NCI-H1105 (cell line): ENCODE measurements at regions not wholly inside any gene's neighbourhood (a gene's known extent, or its start where the extent isn't known, plus 50 kb on each side); places are given as distances from the start of the nearest gene placed in this dataset.

Experiments
- DNase-seq: peaks from one replicate; lab custom pipeline; 2025; lab: John Stamatoyannopoulos, UW

DNA sequence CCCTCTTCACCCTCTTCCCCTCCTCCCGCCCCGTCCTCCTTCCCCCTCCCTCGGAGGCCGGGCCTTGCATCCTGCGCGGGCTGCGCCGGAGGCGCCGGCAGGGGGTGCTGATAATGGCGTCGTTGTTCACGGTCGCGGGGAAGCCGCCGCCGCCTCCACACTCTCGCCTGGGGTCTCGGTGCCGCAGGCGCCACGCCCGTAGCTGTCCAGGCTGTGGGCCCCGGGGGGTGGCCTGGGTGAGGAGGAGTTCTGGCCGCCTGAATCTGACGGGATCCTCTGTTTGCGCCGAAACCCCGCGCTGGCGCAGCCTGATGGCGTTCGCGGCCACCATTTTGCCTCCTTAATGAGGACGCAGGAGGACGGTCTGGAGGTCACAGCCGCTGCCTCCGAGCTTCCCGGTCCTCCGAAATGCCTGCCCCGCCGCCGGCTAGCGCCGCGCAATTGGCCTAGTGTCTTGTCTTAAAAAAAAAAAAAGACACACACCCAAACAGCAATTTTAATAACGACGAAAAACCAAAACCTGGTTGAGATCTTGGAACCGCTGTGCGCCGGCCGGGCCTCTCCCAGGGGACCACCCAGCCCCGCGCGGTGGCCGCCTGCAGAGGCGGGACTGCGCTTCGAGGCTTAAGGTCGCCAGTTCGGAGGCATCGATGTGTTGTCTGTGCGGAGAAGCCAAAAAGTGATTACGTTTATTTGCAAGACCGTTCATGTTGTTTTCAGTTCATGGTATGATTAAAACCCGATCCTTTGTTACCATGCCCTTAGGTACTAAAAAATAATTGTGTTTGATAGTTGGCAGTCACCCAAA is 106.6 kb upstream of the HNRNPU start:
- peak; percentile 82 for DNase-seq

DNA sequence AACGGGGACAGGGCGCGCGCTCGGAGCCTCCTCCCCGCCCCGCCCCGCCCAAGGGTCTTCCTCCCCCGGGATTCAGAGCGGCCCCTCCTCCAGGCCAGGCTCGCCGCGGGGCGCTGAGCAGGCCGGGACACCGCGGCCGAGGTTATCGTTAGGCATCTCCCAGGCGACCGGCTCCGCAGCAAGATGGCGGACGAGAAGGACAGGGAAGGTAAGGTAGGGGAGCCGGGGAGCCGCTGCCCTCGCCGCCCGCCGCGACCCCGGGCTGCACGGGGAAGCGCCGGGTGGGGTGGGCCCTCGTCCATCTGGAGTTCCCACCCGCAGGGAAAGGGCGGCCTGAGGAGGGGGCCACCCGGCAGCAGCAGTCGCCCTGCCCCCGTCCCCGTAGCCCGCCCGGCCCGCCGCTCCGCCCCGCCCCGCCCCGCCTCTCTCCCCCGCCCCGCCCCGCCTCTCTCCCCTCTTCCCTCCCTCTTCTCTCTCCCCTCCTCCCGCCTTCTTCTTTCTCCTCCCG is 105.9 kb upstream of the HNRNPU start:
- peak; percentile 79 for DNase-seq

DNA sequence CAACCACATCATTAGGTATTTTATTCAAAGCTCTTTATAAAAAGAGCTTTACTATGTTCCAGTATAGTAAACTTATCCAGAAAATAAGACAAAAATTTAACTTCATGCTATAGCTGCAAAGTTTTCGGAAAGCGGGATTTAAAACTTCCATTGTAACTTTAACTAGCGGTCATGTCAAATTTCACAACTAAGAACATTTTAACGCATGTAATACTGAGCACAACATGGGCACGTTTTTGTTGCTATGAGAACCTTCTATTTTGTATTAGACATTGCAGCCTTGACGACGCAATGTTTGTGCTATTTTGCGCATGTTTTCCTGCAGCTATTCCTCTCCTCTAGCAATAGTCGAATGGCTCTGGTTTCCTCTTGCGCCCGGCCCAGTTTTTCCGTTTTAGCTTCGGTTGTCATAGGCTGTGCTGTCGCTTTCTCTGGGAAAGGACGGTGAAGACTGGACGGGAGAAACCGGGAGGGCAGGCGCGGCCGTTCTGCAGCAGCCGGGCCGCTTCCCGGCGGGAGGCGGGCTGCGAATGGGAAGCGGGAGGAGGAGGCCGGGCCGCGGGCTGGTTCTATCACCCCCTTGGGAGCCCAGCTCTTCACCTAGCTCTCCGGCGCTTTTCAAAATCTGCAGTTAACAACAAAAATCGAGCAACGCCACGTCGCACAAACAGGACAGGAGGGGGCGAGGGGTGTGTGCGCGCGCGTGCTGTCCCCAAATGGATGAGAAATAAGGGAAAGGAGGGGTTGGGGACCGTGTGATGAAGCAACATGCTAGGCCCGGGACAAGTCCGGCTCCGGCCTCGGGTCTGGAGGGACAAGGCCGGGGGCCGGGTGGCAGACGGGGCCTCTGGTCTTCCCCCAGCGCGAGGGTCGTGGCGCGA is 105.3 kb upstream of the HNRNPU start:
- DNase-seq, result peak; percentile 75

DNA sequence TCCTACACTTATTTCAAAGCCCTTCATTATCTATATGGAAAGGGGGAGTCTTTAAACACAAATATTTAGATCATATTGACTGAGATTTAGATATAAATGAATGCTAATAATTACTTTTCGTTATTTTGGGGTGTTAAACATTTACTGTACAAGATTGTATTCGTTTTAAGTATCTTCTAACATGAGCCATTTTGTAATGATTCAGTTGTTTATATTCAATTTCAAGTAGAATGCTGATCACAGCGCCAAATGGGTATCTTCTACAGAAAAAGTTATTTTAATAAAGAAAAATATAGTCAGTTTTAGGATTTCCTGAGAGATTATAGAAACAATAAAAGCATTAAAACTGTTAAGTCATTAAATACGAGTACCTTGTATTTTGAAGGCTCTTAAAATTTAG is 104.5 kb upstream of the HNRNPU start:
- no peak for DNase-seq

DNA sequence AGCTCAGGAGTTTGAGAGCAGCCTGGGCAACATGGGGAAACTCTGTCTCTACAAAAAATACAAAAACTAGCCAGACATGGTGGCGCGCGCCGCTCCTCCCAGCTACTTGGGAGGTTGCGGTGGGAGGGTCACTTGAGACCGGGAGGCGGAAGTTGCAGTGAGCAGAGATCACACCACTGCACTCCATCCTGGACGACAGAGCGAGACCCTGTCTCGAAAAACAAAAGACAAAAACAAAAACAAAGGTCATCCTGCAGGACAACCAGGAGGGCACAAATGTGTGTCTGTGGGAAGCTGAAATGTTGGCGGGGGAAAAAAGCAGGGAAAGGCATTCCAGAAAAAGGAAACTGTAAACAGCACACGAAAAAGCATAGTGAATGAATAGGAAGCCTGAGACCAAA is 104.1 kb upstream of the HNRNPU start:
- no peak for DNase-seq

DNA sequence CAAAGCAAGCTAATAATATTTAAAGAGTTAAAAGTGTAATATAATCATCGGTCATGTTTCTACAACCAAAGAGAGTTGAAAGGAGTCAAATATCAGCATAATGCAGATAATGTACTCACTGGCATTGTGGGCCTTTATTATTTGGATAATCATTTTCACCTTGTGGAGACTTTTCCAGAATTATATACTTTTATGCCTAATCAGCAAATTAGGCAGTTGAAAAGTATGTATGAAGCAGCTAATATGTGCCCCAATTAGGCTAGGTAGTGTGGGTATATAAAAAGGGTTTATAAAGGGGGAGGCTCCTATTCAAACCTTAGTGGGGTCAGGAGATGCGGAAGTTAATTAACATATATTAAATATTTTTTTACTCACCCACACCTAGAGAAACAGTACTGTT is 102.8 kb upstream of the HNRNPU start:
- DNase-seq, result no peak

DNA sequence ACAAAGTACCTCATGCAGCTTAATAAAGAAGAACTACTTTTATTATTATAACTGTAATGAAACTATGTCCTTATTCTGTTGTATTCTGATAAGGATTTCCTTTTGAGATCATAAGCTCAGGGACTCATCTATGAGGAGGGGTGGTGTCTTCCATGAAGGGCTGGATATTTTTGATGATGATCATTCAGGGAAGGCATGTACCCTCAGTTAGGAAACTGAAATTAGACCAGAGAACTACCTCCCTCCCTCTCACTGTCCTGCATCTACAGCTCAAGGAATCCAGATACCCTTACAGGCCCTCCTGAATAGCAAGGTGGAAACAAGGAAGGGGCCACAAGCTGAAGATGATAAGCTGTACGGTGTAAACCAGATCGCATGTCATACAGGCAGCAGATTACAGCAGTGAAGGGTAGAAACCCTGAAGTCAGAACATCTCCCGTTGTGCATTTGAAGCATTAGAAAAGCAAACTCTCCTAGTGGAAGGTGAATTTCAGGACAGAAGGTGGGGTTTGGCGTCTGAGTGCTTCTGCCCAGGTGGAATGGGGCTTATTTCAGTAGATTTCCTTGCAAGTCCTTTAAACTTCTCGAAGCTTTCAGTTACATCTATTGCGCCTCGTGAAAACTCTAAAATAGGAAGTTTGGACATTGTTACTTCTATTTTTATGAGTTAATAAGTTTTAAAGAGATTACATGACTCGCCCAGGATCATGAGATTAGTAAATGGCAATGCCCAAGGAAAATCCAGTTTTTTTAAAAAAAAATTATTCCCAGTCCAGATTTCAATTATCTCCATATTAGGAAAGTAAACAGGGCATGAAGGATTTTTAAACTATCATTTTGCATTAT is 101.1 kb upstream of the HNRNPU start:
- DNase-seq, result no peak

DNA sequence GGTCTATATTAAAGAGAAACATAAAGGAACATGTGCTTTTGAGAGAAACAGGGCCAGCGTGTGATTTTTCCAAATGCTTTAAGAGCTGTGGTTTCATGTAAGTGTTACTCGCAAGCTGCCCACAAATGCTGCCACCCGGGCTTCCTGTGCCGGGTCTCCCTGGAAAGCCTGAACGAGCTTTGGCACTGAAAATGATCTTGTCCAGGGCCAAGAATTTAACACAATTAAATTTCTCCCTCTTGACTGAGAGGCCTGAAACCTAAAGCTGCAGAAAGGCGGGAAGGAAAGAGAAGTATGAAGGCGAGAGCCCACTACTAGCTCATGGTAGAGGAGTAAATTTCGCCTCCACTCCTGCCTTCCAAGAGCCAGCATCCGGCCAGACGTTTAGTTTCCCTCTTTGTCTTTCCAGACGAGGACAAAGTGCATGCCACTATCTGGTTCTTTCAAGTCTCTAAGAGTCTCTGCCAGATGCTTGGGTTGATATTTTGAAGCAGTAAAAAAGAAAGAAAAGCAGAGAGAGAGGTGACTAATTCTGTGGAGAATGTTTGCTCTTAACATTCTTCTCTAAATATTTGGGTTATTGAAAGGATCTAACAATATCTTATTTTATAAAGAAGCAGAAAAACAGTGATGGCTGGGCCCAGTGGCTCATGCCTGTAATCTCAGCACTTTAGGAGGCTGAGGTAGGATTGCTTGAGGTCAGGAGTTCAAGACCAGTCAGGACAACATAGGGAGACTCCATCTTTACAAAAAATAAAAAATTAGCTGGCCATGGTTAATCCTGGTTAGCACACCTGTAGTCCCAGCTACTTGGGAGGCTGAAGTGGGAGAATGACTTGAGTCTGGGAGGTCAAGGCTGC is 100.0 kb upstream of the HNRNPU start:
- DNase-seq, result no peak

DNA sequence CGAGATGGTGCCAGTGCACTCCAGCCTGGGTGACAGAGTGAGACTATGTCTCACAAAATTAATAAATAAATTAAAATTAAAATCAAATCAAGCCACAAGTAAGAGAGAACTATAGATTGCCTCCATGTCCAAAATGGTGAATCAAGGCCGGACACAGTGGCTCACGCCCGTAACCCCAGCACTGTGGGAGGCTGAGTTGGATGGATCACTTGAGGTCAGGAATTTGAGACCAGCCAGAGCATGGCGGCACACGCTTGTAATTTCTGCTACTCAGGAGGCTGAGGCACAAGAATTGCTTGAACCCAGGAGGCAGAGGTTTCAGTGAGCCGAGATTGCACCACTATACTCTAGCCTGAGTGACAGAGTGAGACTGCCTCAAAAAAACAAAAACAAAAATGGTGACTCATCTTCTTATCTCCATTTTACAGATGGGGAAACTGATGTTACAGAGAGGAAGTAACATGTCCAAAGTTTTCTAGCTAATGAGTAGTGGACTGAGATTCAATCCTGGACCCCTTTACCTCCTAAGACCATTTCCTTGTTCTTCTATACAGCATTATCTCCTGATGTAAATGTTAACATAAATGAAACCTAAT is 99.0 kb upstream of the HNRNPU start:
- DNase-seq, result no peak

DNA sequence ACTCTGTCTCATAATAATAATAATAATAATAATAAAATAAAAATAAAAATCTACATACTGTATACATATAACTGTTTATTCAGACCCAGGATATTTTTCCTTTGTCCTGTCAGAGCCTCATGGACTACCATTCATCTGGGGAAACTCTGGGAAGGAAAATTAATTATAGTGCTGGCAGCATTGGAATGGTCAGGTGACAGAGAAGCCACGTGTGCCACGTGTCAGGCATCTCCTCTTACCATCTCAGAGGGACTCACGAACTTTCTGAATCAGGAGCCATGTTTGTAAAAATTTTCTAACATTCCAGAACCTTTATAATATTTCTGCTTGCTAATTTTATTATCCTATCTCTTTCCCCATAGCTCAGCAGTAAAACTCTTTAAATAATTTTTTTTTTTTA is 97.8 kb upstream of the HNRNPU start:
- DNase-seq, result no peak

DNA sequence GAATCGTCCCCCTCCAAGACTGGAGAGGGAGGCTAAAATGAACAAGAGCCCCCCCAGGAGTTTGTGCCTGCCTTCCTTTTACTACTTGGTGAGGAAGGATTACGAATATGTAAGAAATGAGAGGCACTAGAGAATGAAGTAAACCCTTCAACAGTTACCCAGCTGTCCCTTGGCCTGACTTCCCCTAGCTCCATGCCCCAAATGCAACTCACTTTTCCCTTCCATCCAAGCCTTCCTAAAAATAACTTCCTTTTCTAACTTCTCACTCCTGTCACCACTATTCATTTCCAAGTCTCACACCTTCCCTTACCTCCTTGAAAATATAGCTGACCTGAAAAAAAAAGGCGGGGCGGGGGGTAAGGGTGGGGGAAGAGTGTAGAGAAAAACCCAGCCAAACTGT is 96.6 kb upstream of the HNRNPU start:
- DNase-seq, result no peak

DNA sequence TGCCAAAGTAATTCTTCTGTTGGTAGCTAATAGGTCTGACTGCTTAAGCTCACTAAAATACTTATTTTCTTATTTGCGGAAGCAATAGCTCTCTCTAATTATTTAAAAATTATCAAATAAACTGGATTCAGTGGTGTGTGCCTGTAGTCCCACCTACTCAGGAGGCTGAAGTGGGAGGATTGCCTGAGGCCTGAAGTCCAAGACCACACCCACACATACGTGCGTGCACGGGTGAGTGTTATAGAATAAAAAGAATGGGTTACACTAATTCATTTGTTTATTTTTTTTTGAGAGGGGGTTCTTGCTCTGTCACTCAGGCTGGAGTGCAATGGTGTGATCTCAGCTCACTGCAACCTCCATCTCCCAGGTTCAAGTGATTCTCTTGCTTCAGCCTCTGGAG is 94.2 kb upstream of the HNRNPU start:
- DNase-seq, result no peak

DNA sequence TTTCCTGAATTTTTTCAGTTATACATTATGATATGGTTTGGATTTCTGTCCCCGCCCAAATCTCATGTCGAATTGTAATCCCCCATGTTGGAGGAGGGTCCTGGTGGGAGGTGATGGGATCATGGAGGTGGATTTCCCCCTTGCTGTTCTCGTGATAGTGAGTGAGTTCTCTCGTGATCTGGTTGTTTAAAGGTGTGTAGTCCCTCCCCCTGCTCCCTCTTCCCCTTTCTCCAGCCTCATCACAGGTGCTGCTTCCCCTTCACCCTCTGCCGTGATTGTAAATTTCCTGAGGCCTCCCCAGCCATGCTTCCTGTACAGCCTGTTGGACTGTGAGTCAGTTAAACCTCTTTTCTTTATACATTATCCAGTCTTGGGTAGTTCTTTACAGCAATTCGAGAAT is 93.2 kb upstream of the HNRNPU start:
- no peak for DNase-seq

DNA sequence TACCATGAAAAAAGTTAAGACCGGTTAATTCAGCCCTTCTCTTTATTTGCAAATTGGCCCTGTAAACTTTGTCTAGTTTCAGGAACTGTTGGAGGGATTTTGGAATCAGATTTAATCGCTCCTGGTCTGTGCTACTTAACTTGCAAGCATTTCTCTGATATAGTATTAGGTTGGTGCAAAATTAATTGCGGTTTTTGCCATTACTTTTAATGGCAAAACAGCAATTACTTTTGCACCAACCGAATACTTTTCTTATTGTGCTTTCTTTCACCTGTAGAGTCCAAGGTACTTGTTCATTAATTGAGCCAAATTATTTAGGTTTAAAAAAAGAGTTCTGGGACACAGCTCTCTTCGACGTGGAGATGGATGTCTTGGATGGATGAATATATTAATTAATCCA is 92.8 kb upstream of the HNRNPU start:
- DNase-seq, result no peak

DNA sequence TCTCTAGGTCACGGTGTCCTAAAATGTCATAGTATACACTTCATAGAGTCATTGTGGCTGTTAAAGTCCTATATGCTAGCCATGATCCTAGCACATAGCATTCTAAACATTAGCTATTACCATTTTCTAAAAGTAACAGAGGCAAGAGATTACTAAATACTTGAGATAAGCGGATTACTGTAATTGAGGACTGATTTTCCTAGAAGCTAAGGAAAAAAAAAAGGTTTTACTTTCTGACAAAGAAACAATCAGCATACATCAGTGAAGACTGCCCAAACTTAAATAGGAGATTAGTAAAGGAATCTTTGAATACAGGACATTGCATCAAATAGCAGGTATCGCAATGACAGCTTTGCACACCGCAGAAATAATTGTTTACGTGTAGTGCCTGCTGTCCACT is 91.3 kb upstream of the HNRNPU start:
- no peak for DNase-seq

DNA sequence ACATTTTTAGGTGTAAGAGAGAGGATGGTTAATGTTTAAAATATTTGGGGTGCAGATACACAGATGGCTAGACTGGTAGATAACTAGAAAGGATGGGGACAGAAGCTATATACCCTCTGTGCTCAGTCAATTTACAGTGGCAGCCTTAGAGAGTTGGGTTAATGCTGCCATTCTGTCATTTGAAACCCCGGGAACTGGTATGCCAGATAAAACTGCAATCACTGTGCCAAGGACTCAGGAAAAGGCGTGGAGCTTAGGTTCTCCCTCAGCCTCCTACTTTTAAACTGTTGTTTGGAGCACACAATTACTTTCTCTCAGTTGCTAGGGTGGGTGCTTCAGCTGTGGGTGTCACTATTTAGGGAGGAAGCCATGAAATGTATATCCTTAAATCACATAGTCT is 90.0 kb upstream of the HNRNPU start:
- DNase-seq, result no peak

DNA sequence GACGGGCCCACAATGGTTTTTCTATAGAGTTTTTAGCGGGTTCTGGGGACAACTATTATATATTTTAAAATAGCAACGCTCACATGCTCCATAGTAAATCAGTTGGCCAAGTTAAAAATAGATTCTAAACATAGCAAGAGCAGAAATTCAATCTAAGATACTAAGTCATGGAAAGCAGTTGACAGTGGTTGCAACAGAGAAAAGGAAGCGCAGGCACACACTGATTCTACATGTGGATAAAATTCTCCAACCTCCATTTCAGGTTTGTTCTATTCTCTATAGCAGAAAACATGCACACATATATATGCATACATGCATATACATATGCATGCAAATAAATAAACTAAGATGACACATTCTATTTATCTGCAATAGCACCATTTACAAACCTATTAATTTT is 89.6 kb upstream of the HNRNPU start:
- no peak for DNase-seq

DNA sequence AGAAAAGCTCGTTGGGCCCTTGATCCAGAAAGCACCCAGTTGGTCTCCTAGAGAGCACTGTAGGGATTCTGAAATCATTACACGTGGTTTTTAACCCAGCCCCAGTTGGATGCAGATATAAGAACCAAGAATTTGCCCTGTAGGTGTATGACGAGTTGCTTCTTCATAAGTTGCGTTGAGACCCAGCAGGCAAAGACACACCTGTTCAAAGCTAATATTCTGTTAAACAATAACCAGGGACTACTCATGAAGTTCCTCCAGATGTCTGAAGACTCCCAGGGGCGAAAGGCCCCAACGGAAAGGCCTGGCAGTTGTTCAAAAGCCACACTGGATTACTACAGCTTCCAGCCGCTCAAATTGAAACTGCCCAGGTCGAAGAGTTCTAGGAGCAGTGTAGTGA is 88.6 kb upstream of the HNRNPU start:
- no peak for DNase-seq

DNA sequence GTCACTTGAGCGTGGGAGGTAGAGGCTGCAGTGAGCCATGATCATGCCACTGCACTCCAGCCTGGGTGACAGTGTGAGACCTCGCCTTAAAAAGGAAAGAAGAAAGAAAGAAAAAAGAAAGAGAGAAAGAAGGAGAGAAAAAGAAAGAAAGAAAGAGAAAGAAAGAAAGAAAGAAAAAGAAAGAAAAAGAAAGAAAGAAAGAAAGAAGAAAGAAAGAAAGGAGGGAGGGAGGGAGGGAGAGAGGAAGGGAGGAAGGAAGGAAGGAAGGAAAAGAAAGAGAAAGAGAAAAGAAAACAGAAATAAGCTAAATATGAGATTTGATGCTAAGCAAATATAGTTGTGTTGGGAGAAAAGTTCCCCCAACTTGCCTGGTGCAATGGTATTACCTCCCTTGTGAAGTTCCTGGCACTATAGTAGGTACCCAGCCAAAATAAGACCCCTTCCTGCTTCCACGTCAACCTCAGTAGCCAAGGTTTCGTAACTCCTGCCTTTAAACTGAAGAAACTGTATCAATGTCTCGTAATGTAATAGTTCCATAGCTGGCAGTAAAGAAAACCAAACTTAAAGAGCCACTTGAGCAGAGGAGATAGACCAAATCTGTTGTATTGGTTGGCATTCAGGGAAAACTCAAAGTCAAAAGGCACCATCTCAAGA is 88.1 kb upstream of the HNRNPU start:
- no peak for DNase-seq

DNA sequence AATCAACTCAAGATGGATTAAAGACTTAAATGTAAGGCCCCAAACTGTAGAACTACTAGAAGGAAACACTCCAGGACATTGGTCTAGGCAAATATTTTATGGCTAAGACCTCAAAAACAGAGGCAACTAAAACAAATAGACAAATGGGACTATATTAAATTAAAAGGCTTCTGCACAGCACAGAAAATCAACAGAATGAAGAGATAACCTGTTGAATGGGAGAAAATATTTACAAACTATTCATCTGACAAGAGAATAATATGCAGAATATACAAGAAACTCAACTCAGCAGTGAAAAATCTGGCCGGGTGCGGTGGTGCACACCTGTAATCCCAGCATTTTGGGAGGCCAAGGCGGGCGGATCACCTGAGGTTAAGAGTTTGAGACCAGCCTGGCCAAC is 84.1 kb upstream of the HNRNPU start:
- no peak for DNase-seq
